H1 (cell line): ENCODE measurements at regions not wholly inside any gene's neighbourhood (a gene's known extent, or its start where the extent isn't known, plus 50 kb on each side); places are given as distances from the start of the nearest gene placed in this dataset.

ENCODE experiments used
- NANOG ChIP-seq: IDR thresholded peaks from 2 replicates; pipeline ENCODE4 v1.6.1; 2011; ENCODE audit warnings: low read length, low read depth, mild to moderate bottlenecking, inconsistent platforms; ENCODE audit not compliant: insufficient read depth, poor library complexity, severe bottlenecking
- RBBP5 ChIP-seq: IDR thresholded peaks from 2 replicates; pipeline ENCODE4 v1.7.1; 2012; ENCODE audit warnings: low read depth, mild to moderate bottlenecking, inconsistent platforms, low read length, moderate library complexity, borderline replicate concordance

DNA sequence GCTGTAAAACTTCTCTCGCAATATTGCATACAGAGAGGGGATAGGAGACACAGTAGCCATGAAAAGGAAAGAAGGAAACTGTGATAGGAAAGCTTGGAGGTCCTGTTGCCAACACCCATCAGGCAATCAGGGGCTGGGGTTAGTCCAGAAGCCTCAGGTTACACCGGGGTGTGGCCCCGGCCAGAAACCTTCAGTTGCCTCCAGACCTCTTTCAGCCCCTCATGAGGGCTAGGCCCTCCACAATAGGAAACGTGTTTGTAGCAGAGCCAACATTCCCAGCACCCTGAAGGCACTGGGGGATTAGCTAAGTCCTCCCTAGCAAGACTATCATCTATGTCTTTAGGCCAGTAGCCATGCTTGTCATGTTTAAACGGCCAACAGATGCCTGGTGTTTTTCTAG is 1048.0 kb upstream of the CNTN5 start (continued):
- TF ChIP-seq NANOG (no peak), RBBP5 (no peak)
